A673 (cell line): ENCODE measurements at regions not wholly inside any gene's neighbourhood (a gene's known extent, or its start where the extent isn't known, plus 50 kb on each side); places are given as distances from the start of the nearest gene placed in this dataset.

ENCODE experiments used
- BruUV-seq: library from RNA; stranded (reverse); fragments of 400-500 nt; replicated peaks from 2 replicates; lab custom pipeline; 2021; lab: Mats Ljungman, UMichigan
- CTCF ChIA-PET: fragments of 300-600 bp; sonication (Branson Sonifier 250); formaldehyde crosslinking; loops from one replicate; lab custom pipeline; 2022; ENCODE audit warnings: antibody characterized with exemption; lab: Charles Lee
- POLR2A ChIA-PET: fragments of 300-600 bp; sonication (Branson Sonifier 250); formaldehyde crosslinking; loops from one replicate; lab custom pipeline; 2022; ENCODE audit warnings: antibody characterized with exemption; ENCODE audit not compliant: low non-redundant PET; lab: Charles Lee
- DNase-seq: peaks from one replicate; pipeline ENCODE4 v3.0.0-alpha.2; 2015; ENCODE audit warnings: low spot score
- H3K27ac ChIP-seq: fragments of 200-600 bp; sonication (generic); 2 replicates; pipeline ENCODE4 v1.5.1; 2016; ENCODE audit warnings: mixed run types, low read depth, mild to moderate bottlenecking, mixed read lengths, antibody characterized with exemption, low read length; ENCODE audit not compliant: poor library complexity, severe bottlenecking
- H3K27me3 ChIP-seq: fragments of 200-600 bp; sonication (generic); replicated peaks from 2 replicates; pipeline ENCODE4 v1.6.1; 2017; ENCODE audit warnings: mixed run types, low read depth, mild to moderate bottlenecking, mixed read lengths, antibody characterized with exemption, low read length; ENCODE audit not compliant: insufficient read depth, poor library complexity
- H3K36me3 ChIP-seq: fragments of 200-600 bp; sonication (generic); 2 replicates; pipeline ENCODE4 v1.6.1; 2016; ENCODE audit warnings: mixed run types, mild to moderate bottlenecking, mixed read lengths, antibody characterized with exemption, low read length; ENCODE audit not compliant: insufficient read depth, poor library complexity, severe bottlenecking
- H3K4me1 ChIP-seq: fragments of 200-600 bp; sonication (generic); 2 replicates; pipeline ENCODE4 v1.6.1; 2017; ENCODE audit warnings: mixed run types, mild to moderate bottlenecking, mixed read lengths, antibody characterized with exemption, low read length; ENCODE audit not compliant: insufficient read depth, poor library complexity, severe bottlenecking
- H3K4me3 ChIP-seq: fragments of 200-600 bp; sonication (generic); 2 replicates; pipeline ENCODE4 v1.5.1; 2016; ENCODE audit warnings: low read depth, mixed run types, mild to moderate bottlenecking, mixed read lengths, low read length; ENCODE audit not compliant: poor library complexity, severe bottlenecking
- H3K9me3 ChIP-seq: fragments of 200-600 bp; sonication (generic); 2 replicates; pipeline ENCODE4 v1.6.1; 2016; ENCODE audit warnings: mixed run types, low read depth, mild to moderate bottlenecking, mixed read lengths, antibody characterized with exemption, low read length; ENCODE audit not compliant: poor library complexity, severe bottlenecking
- CTCF ChIP-seq: fragments of 300-800, 200-600 bp; sonication (generic); conservative IDR thresholded peaks from 2 replicates; pipeline ENCODE4 v1.5.1; 2017; ENCODE audit warnings: low read depth, mild to moderate bottlenecking, antibody characterized with exemption, low read length, moderate library complexity, mixed read lengths
- EZH2 ChIP-seq: fragments of 200-600 bp; sonication (generic); IDR thresholded peaks from 2 replicates; pipeline ENCODE4 v1.6.1; 2017; ENCODE audit warnings: borderline replicate concordance, low read depth, mild to moderate bottlenecking, mixed read lengths, antibody characterized with exemption, low read length; ENCODE audit not compliant: poor library complexity, severe bottlenecking
- intact Hi-C: fragments of 100-400 bp; cut with micrococcal nuclease; formaldehyde crosslinking; loops from one replicate; pipeline ENCODE4 v1.10.0; 2022; ENCODE audit not compliant: unreplicated experiment

GRCh38 chr2:181235011-181235410 is 222.2 kb upstream of the ITGA4 start:
- Histone ChIP-seq H3K4me1 (no peaks in the 10 kb centered on the region), H3K4me3 (no peak overlapping the region), H3K27me3 (no peaks in the 10 kb centered on the region), H3K9me3 (no peaks in the 10 kb centered on the region), H3K36me3 (no peaks in the 10 kb centered on the region), H3K27ac (no peak overlapping the region)
- intact Hi-C loops = no loop called here
- no peak for TF ChIP-seq EZH2
- TF ChIP-seq CTCF = no peak
- no TSS peak for BruUV-seq
- CTCF ChIA-PET = no interaction called here
- POLR2A ChIA-PET = no interaction called here
- DNase-seq = no peak

- intact Hi-C loops = no loop called here
- TF ChIP-seq CTCF (no peak), EZH2 (no peak)
- POLR2A ChIA-PET = no interaction called here
- H3K9me3 ChIP-seq = no peaks in the 10 kb centered on the region
- CTCF ChIA-PET = interaction anchor here (0.6 kb wide), 1 partner anchor 191 kb away, joined by 9 read pairs; no protein-coding TSS in a partner anchor
- H3K27ac ChIP-seq = no peak overlapping the region
- DNase-seq = no peak
- BruUV-seq = no TSS peak
- peaks cover 6% of the 10 kb centered on the region for H3K4me1 ChIP-seq
- no peak overlapping the region for H3K4me3 ChIP-seq
- H3K27me3 ChIP-seq = no peaks in the 10 kb centered on the region
- H3K36me3 ChIP-seq = no peaks in the 10 kb centered on the region
Measured at GRCh38 chr2:181235683-181236459, 221.3 kb upstream of the ITGA4 start.

- ChIA-PET CTCF (no interaction called here), POLR2A (no interaction called here)
- H3K27me3 ChIP-seq = no peaks in the 10 kb centered on the region
- H3K4me1 ChIP-seq = peaks cover 6% of the 10 kb centered on the region
- no peaks in the 10 kb centered on the region for H3K9me3 ChIP-seq
- H3K36me3 ChIP-seq = no peaks in the 10 kb centered on the region
- no TSS peak for BruUV-seq
- TF ChIP-seq CTCF (peak; percentile 44), EZH2 (no peak)
- peak; percentile 24 for DNase-seq
- intact Hi-C loops = no loop called here
- H3K4me3 ChIP-seq = no peak overlapping the region
- H3K27ac ChIP-seq = no peak overlapping the region
Measured at GRCh38 chr2:181239201-181239799, 217.9 kb upstream of the ITGA4 start.
